ENCODE measurements at regions not wholly inside any gene's neighbourhood (a gene's known extent, or its start where the extent isn't known, plus 50 kb on each side); places are given as distances from the start of the nearest gene placed in this dataset.

- DNase-seq, result no peak
These were observed 243.8 kb upstream of the LRATD1 start for GRCh38 chr2:14388724-14389123.

- no peak for DNase-seq
These were observed 235.9 kb upstream of the LRATD1 start for GRCh38 chr2:14396533-14397083.

GRCh38 chr2:14398641-14399040 is 233.9 kb upstream of the LRATD1 start:
- DNase-seq, result no peak

- DNase-seq, result no peak
These were observed 230.6 kb upstream of the LRATD1 start for GRCh38 chr2:14401873-14402272.

- DNase-seq, result no peak
These were observed 223.8 kb upstream of the LRATD1 start for GRCh38 chr2:14408695-14409094.

- no peak for DNase-seq
These were observed 215.0 kb upstream of the LRATD1 start for GRCh38 chr2:14417551-14417950.

- DNase-seq, result no peak
These were observed 214.4 kb upstream of the LRATD1 start for GRCh38 chr2:14418115-14418514.

GRCh38 chr2:14420851-14421250 is 211.7 kb upstream of the LRATD1 start:
- no peak for DNase-seq

GRCh38 chr2:14422426-14422825 is 210.1 kb upstream of the LRATD1 start:
- DNase-seq, result no peak

GRCh38 chr2:14423145-14423906 is 209.2 kb upstream of the LRATD1 start:
- no peak for DNase-seq

- no peak for DNase-seq
These were observed 207.8 kb upstream of the LRATD1 start for GRCh38 chr2:14424478-14425390.

GRCh38 chr2:14425869-14426268 is 206.6 kb upstream of the LRATD1 start:
- no peak for DNase-seq

GRCh38 chr2:14428056-14428455 is 204.5 kb upstream of the LRATD1 start:
- DNase-seq, result no peak

GRCh38 chr2:14433946-14434495 is 198.5 kb upstream of the LRATD1 start:
- DNase-seq, result no peak

GRCh38 chr2:14445670-14446069 is 186.8 kb upstream of the LRATD1 start:
- no peak for DNase-seq

GRCh38 chr2:14448340-14448739 is 184.2 kb upstream of the LRATD1 start:
- DNase-seq, result no peak

- no peak for DNase-seq
These were observed 181.2 kb upstream of the LRATD1 start for GRCh38 chr2:14451312-14451711.

GRCh38 chr2:14454202-14454601 is 178.3 kb upstream of the LRATD1 start:
- no peak for DNase-seq

GRCh38 chr2:14459786-14460325 is 172.7 kb upstream of the LRATD1 start:
- no peak for DNase-seq

- DNase-seq, result no peak
These were observed 156.5 kb upstream of the LRATD1 start for GRCh38 chr2:14475994-14476393.

GRCh38 chr2:14479486-14479885 is 153.0 kb upstream of the LRATD1 start:
- no peak for DNase-seq

GRCh38 chr2:14480120-14480519 is 152.4 kb upstream of the LRATD1 start:
- no peak for DNase-seq

- DNase-seq, result no peak
These were observed 151.6 kb upstream of the LRATD1 start for GRCh38 chr2:14480906-14481305.

All from activated CD8-positive, alpha-beta memory T cell treated with anti-CD3 and anti-CD28 coated beads, Interleukin-2, amount 50 U/mL, for 48 hours (primary cell).